GM18907 (cell line): ENCODE measurements at regions not wholly inside any gene's neighbourhood (a gene's known extent, or its start where the extent isn't known, plus 50 kb on each side); places are given as distances from the start of the nearest gene placed in this dataset.

Experiments
- ATAC-seq: cut with Tn5 transposase; IDR thresholded peaks from one replicate; pipeline ENCODE4 v1.9.1; 2021; ENCODE audit warnings: mild to moderate bottlenecking, moderate library complexity; ENCODE audit not compliant: unreplicated experiment

DNA sequence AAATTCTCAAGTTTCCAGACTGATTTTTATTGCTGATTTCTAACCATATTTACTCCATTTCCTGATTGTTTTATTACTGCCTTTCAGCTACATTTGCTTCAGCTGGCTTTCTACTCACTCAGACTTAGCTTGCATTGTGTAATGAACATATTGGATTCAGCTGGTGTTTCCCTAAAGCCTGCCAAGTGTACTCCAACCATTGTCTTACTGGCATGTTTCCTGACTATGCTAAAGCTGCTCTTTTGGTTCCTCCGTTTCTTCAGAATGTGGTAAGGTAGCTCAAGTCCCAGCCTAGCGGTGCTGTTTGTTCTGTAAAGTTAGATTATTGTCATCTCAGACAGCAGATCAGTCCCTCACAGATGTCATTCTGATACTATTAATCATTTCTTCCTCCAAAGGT is 53.1 kb upstream of the GLRA2 start:
- ATAC-seq, result no peak

DNA sequence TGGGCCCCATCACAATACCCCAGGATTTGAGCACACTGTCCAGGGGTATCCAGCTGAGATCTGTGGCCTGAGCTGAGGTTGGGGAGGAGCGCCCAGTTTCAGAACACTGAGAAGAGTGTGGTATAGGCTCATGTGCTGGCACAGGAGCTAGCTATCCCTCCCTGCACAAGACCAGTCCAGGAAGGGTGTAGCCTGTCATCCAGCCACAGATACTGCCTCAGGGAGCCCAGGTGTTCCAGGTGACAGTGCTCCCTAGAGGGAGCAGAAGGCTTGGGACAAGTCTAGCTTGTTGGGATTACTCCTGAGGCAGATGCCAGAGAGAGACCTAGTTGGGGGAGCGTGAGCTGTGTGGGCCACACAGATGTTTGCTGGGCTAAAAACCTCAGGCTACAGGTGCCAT is 79.6 kb upstream of the GLRA2 start:
- no peak for ATAC-seq

DNA sequence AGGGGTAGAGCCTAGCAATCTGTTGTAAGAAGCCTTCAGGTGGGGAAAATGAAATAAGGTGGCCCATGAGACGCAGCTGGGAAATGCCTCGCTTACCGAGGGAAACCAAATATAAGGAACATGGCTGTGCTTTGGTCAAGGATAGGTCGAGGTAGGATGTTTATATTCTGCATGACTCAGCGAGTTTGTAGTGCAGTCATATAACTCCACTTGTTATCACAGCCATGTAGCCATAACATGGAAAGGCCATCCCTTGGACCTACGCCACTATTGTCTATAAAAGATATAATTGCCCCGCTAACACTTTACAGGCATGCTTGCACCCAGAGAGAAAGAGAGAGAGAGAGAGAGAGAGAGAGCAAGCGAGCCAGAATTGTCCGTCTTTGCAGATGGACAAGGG is 80.9 kb upstream of the GLRA2 start:
- no peak for ATAC-seq

DNA sequence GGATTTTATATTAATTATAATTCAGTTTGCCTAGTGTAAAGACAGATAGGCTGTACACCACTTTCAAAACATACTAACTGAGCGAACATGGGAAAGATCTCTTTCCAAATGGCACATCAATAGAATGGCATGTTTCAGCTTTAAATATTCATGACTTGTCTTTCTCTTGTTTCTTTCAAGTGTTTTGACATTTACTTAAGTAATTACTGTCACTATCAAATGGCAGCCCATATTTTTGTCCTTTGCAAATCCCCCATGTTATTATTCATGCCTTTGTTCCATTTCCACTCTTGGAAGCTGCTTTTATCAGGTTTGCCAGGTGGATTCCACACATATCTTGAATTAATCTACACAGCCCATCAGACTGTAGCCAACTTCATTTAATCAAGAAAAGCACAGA is 89.2 kb upstream of the GLRA2 start:
- no peak for ATAC-seq

DNA sequence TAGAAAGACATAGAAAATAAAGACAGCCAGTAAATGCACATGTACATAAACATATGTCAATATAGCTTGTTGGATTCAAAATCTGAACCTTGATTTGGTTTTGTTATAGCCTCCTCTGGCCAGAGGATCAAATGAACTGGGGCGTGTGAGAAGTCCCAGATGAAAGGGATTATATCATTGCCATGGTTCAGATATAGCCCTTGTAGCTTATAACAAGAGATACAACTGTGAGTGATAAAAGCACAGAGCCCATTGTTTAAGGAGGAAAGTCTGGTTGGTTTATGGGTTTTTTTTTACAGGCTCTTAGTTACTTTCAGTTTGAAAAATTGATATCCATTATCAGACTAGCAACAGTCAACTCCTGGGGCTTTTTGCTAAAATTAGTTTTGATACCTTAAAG is 101.7 kb upstream of the GLRA2 start:
- no peak for ATAC-seq

DNA sequence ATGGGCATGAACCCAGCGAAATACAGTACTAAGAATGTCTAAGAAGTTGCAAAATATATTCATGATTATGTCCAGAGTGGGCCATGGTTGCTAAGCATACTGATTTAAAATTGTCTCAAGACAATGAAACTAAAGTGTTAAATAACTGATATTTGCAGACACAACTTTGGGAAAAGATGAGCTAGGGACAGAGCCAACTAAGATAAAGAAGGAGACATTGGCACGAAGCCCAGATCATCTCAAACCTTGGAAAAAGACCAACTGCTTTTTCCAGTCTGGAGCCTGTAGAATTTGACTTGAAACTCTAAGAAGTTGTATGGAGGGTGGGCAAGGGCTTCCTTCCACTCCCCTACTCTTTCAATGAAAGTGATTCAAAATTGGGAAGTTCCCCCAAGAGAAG is 108.5 kb upstream of the GLRA2 start:
- ATAC-seq, result no peak

GRCh38 chrX:14412686-14413085 is 116.7 kb upstream of the GLRA2 start:
- no peak for ATAC-seq

GRCh38 chrX:14411326-14411725 is 118.0 kb upstream of the GLRA2 start:
- ATAC-seq, result no peak

DNA sequence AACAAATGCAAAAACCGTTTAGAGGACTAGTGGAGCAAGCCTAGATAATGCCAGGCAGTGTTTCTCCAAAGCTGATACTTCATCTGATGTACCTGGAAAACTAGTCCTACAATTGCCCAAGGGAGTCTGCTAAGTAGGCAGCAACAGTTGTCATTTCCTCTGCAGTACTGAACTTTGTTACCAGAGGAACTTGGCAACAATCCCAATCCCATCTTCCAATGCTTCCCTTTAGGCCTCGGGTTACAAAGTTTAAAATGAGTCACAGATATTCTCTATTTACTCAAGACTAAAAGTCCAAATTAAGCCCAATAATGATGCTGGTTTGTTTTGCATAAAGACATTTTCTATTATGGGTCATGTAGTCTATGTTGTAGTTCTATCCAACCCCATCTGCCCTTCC is 120.0 kb upstream of the GLRA2 start:
- no peak for ATAC-seq

- no peak for ATAC-seq
These were observed 123.1 kb upstream of the GLRA2 start for GRCh38 chrX:14406225-14406624.

GRCh38 chrX:14398725-14399124 is 130.6 kb upstream of the GLRA2 start:
- no peak for ATAC-seq

DNA sequence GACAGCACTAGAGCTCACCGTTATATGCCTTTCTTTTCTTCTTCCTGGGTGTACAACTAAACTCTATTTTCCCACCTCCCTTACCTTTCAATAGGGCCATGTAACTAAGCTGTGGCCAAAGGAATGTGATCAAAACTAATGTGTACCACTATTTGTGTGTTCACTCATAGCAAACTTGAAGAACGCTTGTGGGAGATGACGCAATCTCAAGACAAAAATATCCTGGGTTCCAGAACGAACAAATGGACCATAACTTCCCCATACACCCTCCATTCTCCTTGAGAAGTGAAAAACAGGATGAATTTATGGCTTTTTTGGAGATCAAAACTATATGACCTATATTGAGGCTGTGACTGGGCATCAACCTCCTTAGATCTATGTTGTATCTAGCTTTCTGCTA is 139.7 kb upstream of the GLRA2 start:
- no peak for ATAC-seq

DNA sequence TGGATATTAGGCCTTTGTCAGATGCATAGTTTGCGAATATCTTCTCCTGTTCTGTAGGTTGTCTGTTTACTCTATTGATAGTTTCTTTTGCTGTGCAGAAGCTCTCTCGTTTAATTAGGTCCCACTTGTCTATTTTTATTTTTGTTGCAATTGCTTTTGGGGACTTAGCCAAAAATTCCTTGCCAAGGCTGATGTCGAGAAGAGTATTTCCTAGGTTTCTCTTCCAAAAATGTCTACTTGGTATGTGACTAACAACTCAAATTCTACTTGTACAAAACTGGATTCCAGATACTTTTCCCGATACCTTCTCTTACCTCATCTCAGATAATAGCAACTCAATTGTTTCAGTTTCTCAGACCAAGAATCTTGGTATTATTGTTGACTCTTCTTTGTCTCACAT is 142.4 kb upstream of the GLRA2 start:
- no peak for ATAC-seq

GRCh38 chrX:14380044-14380443 is 149.3 kb upstream of the GLRA2 start:
- ATAC-seq, result no peak

DNA sequence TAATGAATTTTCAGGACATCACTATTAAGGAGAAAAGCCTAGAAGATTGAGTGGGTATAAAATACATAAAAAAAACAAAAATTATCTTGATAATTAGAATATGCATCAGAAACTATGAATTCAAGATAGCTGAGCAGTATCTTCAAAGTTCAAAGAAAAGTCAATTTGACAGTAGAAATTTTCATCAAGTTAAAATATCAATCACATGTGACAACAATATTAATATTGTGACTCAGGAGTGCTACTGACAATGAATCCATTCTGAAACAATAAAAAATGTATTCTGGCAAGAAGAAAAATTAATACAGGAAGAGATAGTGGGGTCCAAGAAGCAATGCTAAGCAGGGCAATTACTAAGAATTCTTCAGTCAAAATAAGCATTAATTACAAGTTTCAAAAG is 151.9 kb upstream of the GLRA2 start:
- ATAC-seq, result no peak

- ATAC-seq, result no peak
These were observed 165.6 kb upstream of the GLRA2 start for GRCh38 chrX:14363728-14364127.

- ATAC-seq, result no peak
These were observed 166.6 kb upstream of the GLRA2 start for GRCh38 chrX:14362721-14363120.

- no peak for ATAC-seq
These were observed 167.9 kb upstream of the GLRA2 start for GRCh38 chrX:14361435-14361834.

- ATAC-seq, result no peak
These were observed 169.6 kb upstream of the GLRA2 start for GRCh38 chrX:14359727-14360126.

- ATAC-seq, result no peak
These were observed 170.0 kb upstream of the GLRA2 start for GRCh38 chrX:14359316-14359715.

DNA sequence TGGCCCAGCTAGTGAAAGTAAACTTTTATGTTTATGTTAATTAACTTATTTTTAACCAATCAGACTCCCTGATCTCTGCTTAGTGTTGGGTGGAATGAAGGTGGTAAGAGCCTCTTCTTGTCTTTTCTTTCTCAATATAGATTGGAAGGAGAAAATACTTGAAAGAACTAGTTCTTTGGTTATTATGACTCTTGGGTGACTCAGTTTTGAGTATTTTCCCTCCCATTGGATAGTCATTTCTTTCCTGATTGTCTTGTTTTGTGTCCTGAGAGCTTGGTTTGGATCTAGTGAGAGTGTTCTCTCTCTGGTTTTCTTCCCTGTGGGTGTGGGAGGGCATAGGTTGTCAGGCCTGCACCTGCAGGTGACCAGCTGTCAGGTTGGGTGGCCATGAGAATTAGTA is 172.0 kb upstream of the GLRA2 start:
- no peak for ATAC-seq

GRCh38 chrX:14356401-14356800 is 172.9 kb upstream of the GLRA2 start:
- no peak for ATAC-seq

DNA sequence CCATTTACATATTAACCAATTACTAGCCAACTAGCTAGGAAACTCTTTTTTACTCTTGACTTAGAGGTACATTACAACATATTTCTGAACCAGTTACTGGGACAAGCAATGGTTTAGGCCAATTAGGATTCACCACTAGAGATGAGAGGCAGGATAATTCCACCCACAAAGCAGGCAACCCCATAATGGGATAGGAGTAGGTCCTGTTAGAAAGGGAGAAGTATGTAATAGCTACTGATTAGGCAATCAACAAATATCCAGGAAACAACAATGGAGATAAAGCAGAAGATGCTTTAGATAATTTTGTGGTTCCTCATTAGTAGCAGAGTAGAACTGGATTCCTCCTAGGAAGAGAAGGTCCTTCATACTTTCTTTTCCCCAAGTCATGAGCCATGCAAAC is 173.8 kb upstream of the GLRA2 start:
- no peak for ATAC-seq

- ATAC-seq, result no peak
These were observed 174.8 kb upstream of the GLRA2 start for GRCh38 chrX:14354521-14354920.
